LNCAP (cell line): ENCODE measurements at regions not wholly inside any gene's neighbourhood (a gene's known extent, or its start where the extent isn't known, plus 50 kb on each side); places are given as distances from the start of the nearest gene placed in this dataset.

Experiments
- TF ChIP-seq, protein P1 (sequence below): fragments of 450-650 bp; IDR thresholded peaks from 2 replicates; pipeline ENCODE4 v1.5.1; 2017; ENCODE audit warnings: mild to moderate bottlenecking

DNA sequence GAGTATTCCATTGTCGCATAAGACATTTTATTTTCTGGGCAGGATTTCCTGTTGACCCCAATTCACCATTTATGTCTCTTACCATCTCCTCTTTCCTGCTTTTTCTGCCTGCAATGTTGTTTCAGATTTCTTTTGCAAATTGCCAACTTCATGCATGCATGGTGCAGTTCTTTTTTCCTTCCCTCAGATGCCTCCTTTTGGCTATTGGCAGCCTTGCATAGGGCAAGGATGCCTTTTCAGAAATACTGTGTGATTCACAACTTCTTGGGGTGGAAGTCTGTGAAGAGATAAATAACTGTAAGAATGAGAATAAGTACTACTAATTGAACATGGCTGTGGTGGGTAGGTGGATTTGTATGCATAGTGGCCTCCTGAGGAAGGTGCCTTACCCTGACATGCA is 116.7 kb downstream of the SOX4 start:
- TF ChIP-seq, protein P1, sequence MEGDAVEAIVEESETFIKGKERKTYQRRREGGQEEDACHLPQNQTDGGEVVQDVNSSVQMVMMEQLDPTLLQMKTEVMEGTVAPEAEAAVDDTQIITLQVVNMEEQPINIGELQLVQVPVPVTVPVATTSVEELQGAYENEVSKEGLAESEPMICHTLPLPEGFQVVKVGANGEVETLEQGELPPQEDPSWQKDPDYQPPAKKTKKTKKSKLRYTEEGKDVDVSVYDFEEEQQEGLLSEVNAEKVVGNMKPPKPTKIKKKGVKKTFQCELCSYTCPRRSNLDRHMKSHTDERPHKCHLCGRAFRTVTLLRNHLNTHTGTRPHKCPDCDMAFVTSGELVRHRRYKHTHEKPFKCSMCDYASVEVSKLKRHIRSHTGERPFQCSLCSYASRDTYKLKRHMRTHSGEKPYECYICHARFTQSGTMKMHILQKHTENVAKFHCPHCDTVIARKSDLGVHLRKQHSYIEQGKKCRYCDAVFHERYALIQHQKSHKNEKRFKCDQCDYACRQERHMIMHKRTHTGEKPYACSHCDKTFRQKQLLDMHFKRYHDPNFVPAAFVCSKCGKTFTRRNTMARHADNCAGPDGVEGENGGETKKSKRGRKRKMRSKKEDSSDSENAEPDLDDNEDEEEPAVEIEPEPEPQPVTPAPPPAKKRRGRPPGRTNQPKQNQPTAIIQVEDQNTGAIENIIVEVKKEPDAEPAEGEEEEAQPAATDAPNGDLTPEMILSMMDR: no peak

DNA sequence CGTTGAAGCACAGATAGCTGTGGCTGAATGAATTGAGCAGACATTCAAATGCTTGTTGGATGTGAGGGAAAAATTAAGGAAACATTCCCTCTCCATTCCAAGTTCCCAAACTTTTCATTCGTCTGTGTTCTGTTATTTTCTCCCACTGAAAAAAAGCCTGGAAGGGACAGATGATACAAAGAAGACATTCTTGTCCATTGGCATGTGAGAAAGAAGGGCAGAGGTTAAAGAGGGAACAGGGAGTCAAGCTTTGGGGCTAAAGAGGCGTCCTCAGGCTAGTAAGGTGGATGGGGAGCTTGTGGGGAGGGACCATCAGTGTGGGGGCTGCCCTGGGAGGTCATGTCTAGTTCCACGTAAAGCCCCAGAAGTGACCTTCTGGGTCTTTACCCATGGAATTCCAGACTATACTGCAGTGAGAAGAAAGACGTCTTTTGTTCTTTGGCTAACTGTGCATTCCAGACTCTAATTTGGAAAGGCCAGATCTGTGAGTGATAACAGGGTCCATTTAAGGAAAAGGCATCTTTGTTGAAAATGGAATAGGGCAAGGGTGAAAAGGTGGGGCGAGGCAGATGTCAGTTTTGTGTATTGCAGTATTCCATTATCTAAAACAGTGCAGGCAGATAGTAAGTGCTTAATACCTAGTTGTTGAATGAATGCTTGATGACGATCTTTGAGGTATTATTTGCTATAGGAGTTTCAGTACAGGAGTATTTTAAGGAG is 117.5 kb downstream of the SOX4 start:
- TF ChIP-seq, protein P1: no peak

DNA sequence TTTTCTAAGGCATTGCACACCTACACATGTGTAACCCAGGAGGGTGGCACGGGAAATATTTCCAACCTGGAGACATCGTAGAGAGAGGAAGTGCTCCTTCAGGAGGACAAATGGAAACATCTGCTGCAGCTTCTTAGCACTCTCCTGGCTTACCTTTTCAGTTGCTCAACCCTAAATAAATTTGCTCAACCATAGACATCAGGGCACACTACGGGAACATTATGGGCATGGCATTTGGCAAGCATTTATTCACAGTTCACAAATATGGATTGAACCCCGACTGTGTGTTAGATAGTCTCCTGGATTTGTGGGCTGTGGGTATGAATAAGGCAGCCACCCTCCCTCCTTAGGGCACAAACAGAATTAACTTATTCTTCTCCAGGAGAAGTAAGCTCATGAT is 118.7 kb downstream of the SOX4 start:
- TF ChIP-seq, protein P1: no peak

DNA sequence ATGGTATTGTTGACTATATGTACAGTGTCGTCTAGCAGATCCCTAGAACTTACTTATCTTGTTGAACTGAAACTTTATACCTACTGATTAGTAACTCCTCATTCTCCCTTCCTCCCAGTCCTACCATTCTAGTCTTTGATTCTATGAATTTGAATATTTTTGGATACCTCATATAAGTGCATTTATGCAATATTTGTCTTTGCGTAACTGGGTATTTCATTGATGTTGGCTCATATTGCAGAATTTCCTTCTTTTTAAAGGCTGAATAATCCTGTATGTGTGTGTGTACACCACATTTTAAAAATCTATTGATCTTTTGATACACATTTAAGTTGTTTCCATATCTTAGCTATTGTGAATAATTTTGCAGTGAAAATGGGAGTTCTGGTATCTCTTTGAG is 119.9 kb downstream of the SOX4 start:
- TF ChIP-seq, protein P1: no peak

DNA sequence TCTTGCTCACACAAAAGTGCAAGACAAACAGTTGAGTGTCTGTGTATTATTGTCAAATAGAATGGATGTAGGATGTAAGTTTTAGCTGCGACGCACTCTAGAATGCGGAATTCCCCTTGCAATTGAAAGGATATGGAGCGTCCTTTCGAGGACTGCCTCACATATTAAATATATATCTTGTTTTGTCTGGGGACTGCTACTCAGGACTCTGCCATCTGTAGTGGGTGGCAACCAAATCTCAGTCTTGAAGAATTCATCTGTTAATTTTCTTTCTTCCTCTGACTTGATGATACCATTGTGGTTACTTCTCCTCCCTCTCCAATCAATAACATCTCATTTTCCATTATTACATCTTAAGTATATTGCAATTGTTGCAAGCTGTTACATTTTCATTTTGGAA is 121.6 kb downstream of the SOX4 start:
- TF ChIP-seq, protein P1: no peak

DNA sequence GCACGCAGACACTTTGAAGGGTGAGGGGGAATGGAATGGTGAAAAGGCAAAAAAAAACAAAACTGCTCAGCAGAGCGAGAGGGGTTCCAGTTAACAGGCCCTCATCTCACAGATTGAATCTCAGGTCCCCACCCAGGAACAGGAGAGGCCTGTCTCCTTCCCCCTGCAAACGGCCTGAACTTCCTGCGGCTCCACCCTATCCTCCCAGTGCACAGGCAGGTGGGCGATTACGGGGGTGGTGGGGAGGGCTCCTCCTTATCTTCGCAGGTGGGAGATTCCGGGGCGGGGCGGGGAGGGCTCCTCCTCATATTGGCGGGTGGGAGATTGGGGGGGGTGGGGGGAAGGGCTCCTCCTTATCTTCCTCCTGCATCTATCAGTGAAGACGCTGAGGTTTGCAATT is 129.0 kb downstream of the SOX4 start:
- TF ChIP-seq, protein P1: no peak

DNA sequence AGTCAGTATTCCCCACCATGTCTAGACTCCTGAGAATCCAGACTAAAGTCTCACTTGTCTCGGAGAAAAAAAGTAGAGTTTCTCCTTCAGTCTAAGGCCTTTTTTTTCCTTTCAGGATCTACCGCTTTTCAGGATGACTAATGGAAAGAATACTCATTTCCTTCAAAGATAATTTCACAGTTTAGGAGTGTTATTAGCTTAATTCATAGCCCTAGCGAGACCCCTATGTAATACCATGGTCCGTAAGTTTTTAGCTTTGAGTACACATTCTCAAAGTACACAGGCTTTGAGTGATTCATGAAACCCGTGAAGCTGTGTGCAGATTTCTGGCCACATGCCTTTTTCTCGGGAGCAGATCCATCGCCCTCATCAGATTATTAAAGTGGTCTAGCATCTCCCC is 133.1 kb downstream of the SOX4 start:
- TF ChIP-seq, protein P1: no peak

DNA sequence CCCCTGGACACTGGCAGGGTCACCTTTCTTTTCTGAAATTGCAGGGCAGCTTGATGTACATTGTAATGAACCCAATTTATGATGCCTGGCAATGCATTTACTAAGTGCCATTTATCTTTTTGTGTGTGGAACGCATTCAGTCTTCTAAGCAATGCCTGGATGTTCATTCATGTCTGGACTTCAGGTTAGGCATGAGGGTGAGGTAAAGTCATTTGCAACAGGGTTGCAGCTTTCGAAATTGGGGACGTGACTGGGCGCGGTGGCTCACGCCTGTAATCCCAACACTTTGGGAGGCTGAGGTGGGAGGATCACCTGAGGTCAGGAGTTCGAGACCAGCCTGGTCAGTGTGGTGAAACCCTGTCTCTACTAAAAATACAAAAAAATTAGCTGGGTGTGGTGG is 134.6 kb downstream of the SOX4 start:
- TF ChIP-seq, protein P1: no peak
